CD4-positive, alpha-beta T cell (primary cell): ENCODE measurements at regions not wholly inside any gene's neighbourhood (a gene's known extent, or its start where the extent isn't known, plus 50 kb on each side); places are given as distances from the start of the nearest gene placed in this dataset.

Experiments
- ATAC-seq: fragments of 200-7000 bp; cut with Tn5 transposase; one replicate; pipeline ENCODE4 v1.10.0; 2022; ENCODE audit warnings: mild to moderate bottlenecking; ENCODE audit not compliant: poor library complexity
- CTCF ChIA-PET: fragments of 350-600 bp; sonication (Branson Sonifier 250); formaldehyde crosslinking; loops from one replicate; lab custom pipeline; 2021; ENCODE audit warnings: antibody characterized with exemption, inconsistent platforms; lab: Charles Lee
- POLR2A ChIA-PET: fragments of 350-600 bp; sonication (Branson Sonifier 250); formaldehyde crosslinking; loops from one replicate; lab custom pipeline; 2021; ENCODE audit warnings: antibody characterized with exemption, inconsistent platforms; lab: Charles Lee
- DNase-seq, 14 experiments: peaks; one replicate each; pipeline ENCODE4 v3.0.0-alpha.2; 2013 to 2020; ENCODE audit warnings: mixed read lengths in 2 of 14
- H3K27ac ChIP-seq, 2 donors: one replicate each; pipeline versions ENCODE4 v1.5.1 to v1.7.0; 2013; ENCODE audit warnings: low read length in 2 of 2, low read depth in 1 of 2, mild to moderate bottlenecking in 1 of 2
- H3K27me3 ChIP-seq, 2 experiments: 1 replicate in 1 of 2; 2 replicates in 1 of 2; pipeline versions ENCODE4 v1.6.1 to v1.7.0; 2013; ENCODE audit warnings: low read length in 2 of 2, control low read depth in 1 of 2, mild to moderate bottlenecking in 1 of 2, moderate library complexity in 1 of 2; ENCODE audit not compliant: insufficient read depth in 2 of 2, control insufficient read depth in 1 of 2
- H3K36me3 ChIP-seq: one replicate; pipeline ENCODE4 v1.6.1; 2013; ENCODE audit warnings: low read length, control low read depth; ENCODE audit not compliant: insufficient read depth
- H3K4me1 ChIP-seq: one replicate; pipeline ENCODE4 v1.6.1; 2013; ENCODE audit warnings: low read length, control low read depth; ENCODE audit not compliant: insufficient read depth
- H3K4me3 ChIP-seq: one replicate; pipeline ENCODE4 v1.5.1; 2013; ENCODE audit warnings: mild to moderate bottlenecking, low read length, moderate library complexity
- H3K9me3 ChIP-seq, 2 experiments: 1 replicate in 1 of 2; 2 replicates in 1 of 2; pipeline versions ENCODE4 v1.6.1 to v1.7.0; 2013; ENCODE audit warnings: low read length in 2 of 2, mild to moderate bottlenecking in 2 of 2, control low read depth in 1 of 2, moderate library complexity in 1 of 2; ENCODE audit not compliant: control insufficient read depth in 1 of 2, insufficient read depth in 1 of 2
- H3K27ac Mint-ChIP-seq: one replicate; pipeline ENCODE4 v1.8.0; 2020; ENCODE audit warnings: mixed read lengths
- H3K27me3 Mint-ChIP-seq: one replicate; pipeline ENCODE4 v1.8.0; 2021; ENCODE audit warnings: mixed read lengths
- H3K36me3 Mint-ChIP-seq: one replicate; pipeline ENCODE4 v1.8.0; 2021; ENCODE audit warnings: low read depth, mixed read lengths
- H3K4me1 Mint-ChIP-seq: one replicate; pipeline ENCODE4 v1.8.0; 2021; ENCODE audit warnings: low read depth, mixed read lengths
- H3K4me3 Mint-ChIP-seq: one replicate; pipeline ENCODE4 v1.8.0; 2020; ENCODE audit warnings: mild to moderate bottlenecking, mixed read lengths
- H3K9me3 Mint-ChIP-seq: one replicate; pipeline ENCODE4 v1.8.0; 2020; ENCODE audit warnings: mixed read lengths
- intact Hi-C, 2 experiments: fragments of 100-400 bp; cut with DNase I in 1 of 2; cut with micrococcal nuclease in 1 of 2; formaldehyde crosslinking; loops; one replicate each; pipeline versions ENCODE4 v1.15.1 to v1.9.0; 2023 to 2025; cut with DNase I, micrococcal nuclease
- TF ChIP-seq, protein P1 (sequence below): fragments of 200-600 bp; IDR thresholded peaks from one replicate; pipeline ENCODE4 v1.8.0; 2022; ENCODE audit warnings: antibody characterized with exemption, mild to moderate bottlenecking

DNA sequence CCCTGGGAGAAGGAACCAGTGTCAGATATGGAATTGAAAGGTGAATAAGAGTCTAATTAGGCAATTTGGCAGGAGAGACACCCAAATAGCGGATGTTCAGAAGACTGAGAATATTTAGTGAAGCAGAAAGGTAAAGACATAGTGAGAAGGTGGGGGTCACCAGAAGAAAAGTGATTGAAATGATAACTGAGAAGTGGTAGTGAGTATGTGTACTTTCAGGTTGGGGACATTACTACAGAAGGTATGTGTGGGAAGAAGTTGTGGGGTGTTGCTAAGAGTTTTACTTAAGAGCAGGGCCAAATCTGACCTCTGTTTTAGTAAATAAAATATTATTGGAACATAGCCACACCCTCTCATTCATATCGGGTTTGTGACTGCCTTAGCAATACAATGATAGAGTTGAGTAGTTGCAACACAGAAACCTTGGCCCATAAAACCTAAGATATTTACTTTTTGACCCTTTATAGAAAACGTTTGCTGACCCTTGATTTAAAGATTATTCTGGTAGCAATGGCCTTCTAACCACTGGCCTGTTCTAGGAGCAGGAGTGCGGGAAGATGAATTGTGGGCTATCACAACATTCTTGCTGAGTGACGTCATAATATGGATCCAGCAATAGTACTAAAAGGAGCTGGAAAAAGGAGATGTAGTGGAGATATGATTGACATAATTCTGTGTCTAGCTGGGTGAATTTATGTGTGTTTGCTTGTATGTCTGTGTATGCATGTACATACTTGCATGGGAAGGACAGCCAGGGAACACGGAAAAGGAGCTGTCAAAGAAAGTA, 115.3 kb downstream of the HS3ST1 start:
- ChIA-PET CTCF (no interaction called here), POLR2A (no interaction called here)
- H3K9me3 ChIP-seq = peaks cover 0 to 7% of the 10 kb centered on the region in 2 experiments
- no peak overlapping the region for H3K4me3 ChIP-seq
- no peak overlapping the region for H3K27ac ChIP-seq
- no peaks in the 10 kb centered on the region for H3K36me3 ChIP-seq
- H3K27me3 ChIP-seq = peaks cover 0 to 4% of the 10 kb centered on the region in 2 experiments
- Mint-ChIP-seq H3K36me3 (no peaks in the 10 kb centered on the region), H3K27me3 (no peaks in the 10 kb centered on the region), H3K9me3 (peaks cover 7% of the 10 kb centered on the region), H3K4me3 (no peak overlapping the region), H3K4me1 (no peaks in the 10 kb centered on the region), H3K27ac (no peak overlapping the region)
- TF ChIP-seq, protein P1, sequence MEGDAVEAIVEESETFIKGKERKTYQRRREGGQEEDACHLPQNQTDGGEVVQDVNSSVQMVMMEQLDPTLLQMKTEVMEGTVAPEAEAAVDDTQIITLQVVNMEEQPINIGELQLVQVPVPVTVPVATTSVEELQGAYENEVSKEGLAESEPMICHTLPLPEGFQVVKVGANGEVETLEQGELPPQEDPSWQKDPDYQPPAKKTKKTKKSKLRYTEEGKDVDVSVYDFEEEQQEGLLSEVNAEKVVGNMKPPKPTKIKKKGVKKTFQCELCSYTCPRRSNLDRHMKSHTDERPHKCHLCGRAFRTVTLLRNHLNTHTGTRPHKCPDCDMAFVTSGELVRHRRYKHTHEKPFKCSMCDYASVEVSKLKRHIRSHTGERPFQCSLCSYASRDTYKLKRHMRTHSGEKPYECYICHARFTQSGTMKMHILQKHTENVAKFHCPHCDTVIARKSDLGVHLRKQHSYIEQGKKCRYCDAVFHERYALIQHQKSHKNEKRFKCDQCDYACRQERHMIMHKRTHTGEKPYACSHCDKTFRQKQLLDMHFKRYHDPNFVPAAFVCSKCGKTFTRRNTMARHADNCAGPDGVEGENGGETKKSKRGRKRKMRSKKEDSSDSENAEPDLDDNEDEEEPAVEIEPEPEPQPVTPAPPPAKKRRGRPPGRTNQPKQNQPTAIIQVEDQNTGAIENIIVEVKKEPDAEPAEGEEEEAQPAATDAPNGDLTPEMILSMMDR = no peak
- H3K4me1 ChIP-seq = no peaks in the 10 kb centered on the region
- ATAC-seq = no peak
- no peak for DNase-seq
- intact Hi-C loops = no loop called here

DNA sequence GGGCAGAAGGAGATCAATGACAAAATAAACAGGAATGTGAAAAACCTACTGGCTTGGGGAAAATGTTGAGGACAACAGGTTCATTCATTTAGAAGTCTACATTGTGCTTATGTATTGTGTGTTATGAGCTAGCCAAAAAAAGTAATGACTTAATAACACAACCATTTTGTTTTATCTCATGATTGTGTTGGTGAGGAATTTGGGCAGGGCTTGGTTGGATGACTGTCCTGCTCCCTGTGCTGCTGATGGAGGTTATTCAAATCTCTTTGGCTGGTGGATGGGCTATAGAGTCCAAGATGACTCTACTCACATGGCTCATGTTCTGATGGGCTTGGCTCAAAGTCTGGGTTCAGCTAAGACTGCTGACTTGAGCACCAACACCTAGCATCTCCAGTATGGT, 116.3 kb downstream of the HS3ST1 start:
- TF ChIP-seq, protein P1 = no peak
- H3K4me1 Mint-ChIP-seq = no peaks in the 10 kb centered on the region
- DNase-seq (no peak), ATAC-seq (no peak)
- H3K9me3 Mint-ChIP-seq = peaks cover 4% of the 10 kb centered on the region
- CTCF ChIA-PET = no interaction called here
- Histone ChIP-seq H3K27me3 (peaks cover 0 to 4% of the 10 kb centered on the region in 2 experiments), H3K4me3 (no peak overlapping the region), H3K9me3 (peaks cover 0 to 5% of the 10 kb centered on the region in 2 experiments), H3K27ac (no peak overlapping the region), H3K4me1 (no peaks in the 10 kb centered on the region), H3K36me3 (no peaks in the 10 kb centered on the region)
- POLR2A ChIA-PET = no interaction called here
- intact Hi-C loops = no loop called here
- no peaks in the 10 kb centered on the region for H3K36me3 Mint-ChIP-seq
- no peaks in the 10 kb centered on the region for H3K27me3 Mint-ChIP-seq
- H3K4me3 Mint-ChIP-seq = no peak overlapping the region
- no peak overlapping the region for H3K27ac Mint-ChIP-seq

DNA sequence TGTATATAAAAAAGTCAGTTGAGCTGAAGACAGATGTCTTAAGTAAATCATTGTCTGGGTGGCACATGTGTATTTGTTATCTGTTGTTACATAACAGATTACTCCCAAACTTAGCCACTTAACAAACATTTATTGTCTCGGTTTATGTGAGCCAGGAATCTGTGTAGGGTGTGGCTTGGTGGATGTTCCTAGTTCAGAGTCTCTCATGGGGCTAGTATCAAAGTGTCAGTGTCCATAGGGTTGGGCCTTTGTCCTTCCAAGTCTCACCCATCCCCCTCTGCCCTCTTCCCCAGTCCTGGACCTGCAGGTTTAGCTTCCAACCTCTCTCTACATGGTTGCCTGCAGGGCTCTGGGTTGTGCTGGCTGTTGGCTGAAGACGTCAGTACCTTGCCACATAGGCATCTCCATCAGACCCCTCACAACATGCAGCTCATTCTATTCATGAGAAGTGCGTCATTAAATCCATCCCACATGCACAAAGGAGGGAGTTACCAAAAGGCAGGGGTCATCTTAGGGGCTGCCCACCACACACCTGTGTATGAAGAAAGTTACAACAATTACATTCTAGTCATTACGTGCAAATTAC, 127.5 kb downstream of the HS3ST1 start:
- ATAC-seq (no peak), DNase-seq (no peak)
- Mint-ChIP-seq H3K36me3 (no peaks in the 10 kb centered on the region), H3K4me1 (no peaks in the 10 kb centered on the region), H3K9me3 (no peaks in the 10 kb centered on the region), H3K27ac (no peak overlapping the region), H3K4me3 (no peak overlapping the region), H3K27me3 (peaks cover 9% of the 10 kb centered on the region)
- CTCF ChIA-PET = no interaction called here
- Histone ChIP-seq H3K36me3 (no peaks in the 10 kb centered on the region), H3K9me3 (no peaks in the 10 kb centered on the region), H3K4me3 (no peak overlapping the region), H3K4me1 (no peaks in the 10 kb centered on the region), H3K27ac (no peak overlapping the region), H3K27me3 (no peaks in the 10 kb centered on the region)
- intact Hi-C loops = no loop called here
- POLR2A ChIA-PET = no interaction called here
- TF ChIP-seq, protein P1 = no peak
